NT2/D1 (cell line): ENCODE measurements at regions not wholly inside any gene's neighbourhood (a gene's known extent, or its start where the extent isn't known, plus 50 kb on each side); places are given as distances from the start of the nearest gene placed in this dataset.

Experiments
- YY1 ChIP-seq: IDR thresholded peaks from 2 replicates; pipeline ENCODE4 v1.6.1; 2011; ENCODE audit not compliant: insufficient read length, insufficient read depth
- ZNF274 ChIP-seq: IDR thresholded peaks from 2 replicates; pipeline ENCODE4 v1.6.1; 2011; ENCODE audit warnings: mild to moderate bottlenecking, low read depth, low read length

- TF ChIP-seq ZNF274 (no peak), YY1 (no peak)
Observed at GRCh38 chr20:40470445-40471260, 218.4 kb downstream of the MAFB start.
